KMS-11 (cell line): ENCODE measurements at regions not wholly inside any gene's neighbourhood (a gene's known extent, or its start where the extent isn't known, plus 50 kb on each side); places are given as distances from the start of the nearest gene placed in this dataset.

Experiments
- H2AFZ ChIP-seq: fragments of 200-600 bp; sonication (generic); 2 replicates; pipeline ENCODE4 v1.6.1; 2016; ENCODE audit warnings: antibody characterized with exemption, mixed run types, low read depth
- H3K27ac ChIP-seq: fragments of 200-600 bp; sonication (generic); 2 replicates; pipeline ENCODE4 v1.6.1; 2016; ENCODE audit warnings: mild to moderate bottlenecking, mixed run types
- H3K27me3 ChIP-seq: fragments of 200-600 bp; sonication (generic); 2 replicates; pipeline ENCODE4 v1.6.1; 2017; ENCODE audit warnings: mild to moderate bottlenecking, low read depth, mixed run types, moderate library complexity; ENCODE audit not compliant: insufficient read depth
- H3K36me3 ChIP-seq: fragments of 200-600 bp; sonication (generic); 2 replicates; pipeline ENCODE4 v1.6.1; 2017; ENCODE audit warnings: mild to moderate bottlenecking, mixed run types; ENCODE audit not compliant: insufficient read depth
- H3K4me1 ChIP-seq: fragments of 200-600 bp; sonication (generic); 2 replicates; pipeline ENCODE4 v1.6.1; 2016; ENCODE audit warnings: mild to moderate bottlenecking, low read depth, mixed run types; ENCODE audit not compliant: poor library complexity, severe bottlenecking
- H3K4me2 ChIP-seq: fragments of 200-600 bp; sonication (generic); 2 replicates; pipeline ENCODE4 v1.7.0; 2016; ENCODE audit warnings: mild to moderate bottlenecking, mixed run types
- H3K4me3 ChIP-seq: fragments of 200-600 bp; sonication (generic); IDR thresholded peaks from 2 replicates; pipeline ENCODE4 v1.6.1; 2017; ENCODE audit warnings: low read depth, low read length, mixed read lengths; ENCODE audit not compliant: insufficient read depth
- H3K79me2 ChIP-seq: fragments of 200-600 bp; sonication (generic); 2 replicates; pipeline ENCODE4 v1.6.1; 2016; ENCODE audit warnings: low read depth, mixed run types; ENCODE audit not compliant: insufficient read depth
- H3K9ac ChIP-seq: fragments of 200-600 bp; sonication (generic); 2 replicates; pipeline ENCODE4 v1.6.1; 2016; ENCODE audit warnings: mild to moderate bottlenecking, mixed run types
- H4K20me1 ChIP-seq: fragments of 200-600 bp; sonication (generic); 2 replicates; pipeline ENCODE4 v1.6.1; 2016; ENCODE audit warnings: mild to moderate bottlenecking, mixed run types; ENCODE audit not compliant: insufficient read depth
- TF ChIP-seq, protein P1 (sequence below): fragments of 200-600 bp; sonication (generic); conservative IDR thresholded peaks from 2 replicates; pipeline ENCODE4 v1.6.1; 2017; ENCODE audit warnings: low read depth, mild to moderate bottlenecking, antibody characterized with exemption, low read length, moderate library complexity, mixed read lengths

DNA sequence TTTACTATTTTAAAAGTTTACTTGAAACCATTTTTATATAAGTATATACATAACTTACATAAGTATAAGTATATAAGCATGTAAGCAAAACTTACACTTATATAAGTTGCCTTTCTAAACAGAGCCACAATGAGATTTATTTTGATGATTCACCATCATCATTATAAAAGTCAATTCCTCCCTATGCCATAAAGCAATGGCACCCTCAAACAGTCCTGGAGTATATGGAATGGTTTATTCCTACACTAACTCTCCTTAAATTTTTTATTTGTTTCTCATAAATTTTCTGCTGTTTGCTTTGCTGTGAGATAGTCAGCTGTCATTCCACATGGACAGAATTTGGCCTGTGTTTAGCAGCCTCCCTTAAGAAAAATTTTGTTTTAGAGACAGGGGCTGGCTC lies 114.2 kb downstream of the NAB1 start:
- Histone ChIP-seq H3K9ac (no peak overlapping the region), H3K4me2 (no peak overlapping the region), H3K27ac (no peak overlapping the region), H2AFZ (no peak overlapping the region), H3K36me3 (no peaks in the 10 kb centered on the region), H4K20me1 (no peaks in the 10 kb centered on the region), H3K79me2 (no peaks in the 10 kb centered on the region), H3K4me1 (no peaks in the 10 kb centered on the region), H3K4me3 (no peak overlapping the region), H3K27me3 (no peaks in the 10 kb centered on the region)
- TF ChIP-seq, protein P1, sequence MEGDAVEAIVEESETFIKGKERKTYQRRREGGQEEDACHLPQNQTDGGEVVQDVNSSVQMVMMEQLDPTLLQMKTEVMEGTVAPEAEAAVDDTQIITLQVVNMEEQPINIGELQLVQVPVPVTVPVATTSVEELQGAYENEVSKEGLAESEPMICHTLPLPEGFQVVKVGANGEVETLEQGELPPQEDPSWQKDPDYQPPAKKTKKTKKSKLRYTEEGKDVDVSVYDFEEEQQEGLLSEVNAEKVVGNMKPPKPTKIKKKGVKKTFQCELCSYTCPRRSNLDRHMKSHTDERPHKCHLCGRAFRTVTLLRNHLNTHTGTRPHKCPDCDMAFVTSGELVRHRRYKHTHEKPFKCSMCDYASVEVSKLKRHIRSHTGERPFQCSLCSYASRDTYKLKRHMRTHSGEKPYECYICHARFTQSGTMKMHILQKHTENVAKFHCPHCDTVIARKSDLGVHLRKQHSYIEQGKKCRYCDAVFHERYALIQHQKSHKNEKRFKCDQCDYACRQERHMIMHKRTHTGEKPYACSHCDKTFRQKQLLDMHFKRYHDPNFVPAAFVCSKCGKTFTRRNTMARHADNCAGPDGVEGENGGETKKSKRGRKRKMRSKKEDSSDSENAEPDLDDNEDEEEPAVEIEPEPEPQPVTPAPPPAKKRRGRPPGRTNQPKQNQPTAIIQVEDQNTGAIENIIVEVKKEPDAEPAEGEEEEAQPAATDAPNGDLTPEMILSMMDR = no peak

DNA sequence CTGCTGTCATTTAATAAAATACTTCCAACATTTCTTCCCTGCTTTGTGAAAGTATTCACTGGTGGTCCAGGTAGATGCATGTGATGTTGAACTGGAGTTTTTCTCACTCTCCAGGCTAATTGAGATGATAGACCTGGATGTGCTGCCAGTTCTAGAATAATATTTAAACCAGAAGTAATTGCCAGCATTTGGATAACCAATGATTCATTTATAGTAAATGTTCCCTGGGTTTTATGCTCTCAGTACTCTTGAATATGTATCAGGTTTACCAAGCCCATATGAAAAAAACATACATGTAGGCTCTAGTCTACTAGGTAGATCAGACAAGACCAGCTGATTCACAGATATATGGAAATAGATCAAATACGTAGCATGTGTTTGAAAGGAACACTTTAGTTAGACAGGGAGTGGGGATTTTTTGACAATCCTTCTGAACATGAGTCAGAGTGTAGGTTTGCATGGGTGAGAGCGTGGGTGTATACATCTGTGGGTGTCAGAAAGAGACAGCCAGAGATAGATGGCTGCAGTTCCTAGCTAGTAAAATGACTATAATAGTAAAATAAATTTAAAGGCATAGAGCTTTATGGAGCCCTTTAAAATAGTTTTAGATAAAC lies 115.1 kb downstream of the NAB1 start:
- Histone ChIP-seq H3K27ac (no peak overlapping the region), H3K9ac (no peak overlapping the region), H2AFZ (no peak overlapping the region), H3K4me1 (no peaks in the 10 kb centered on the region), H3K4me3 (no peak overlapping the region), H3K79me2 (no peaks in the 10 kb centered on the region), H4K20me1 (no peaks in the 10 kb centered on the region), H3K4me2 (no peak overlapping the region), H3K27me3 (no peaks in the 10 kb centered on the region), H3K36me3 (no peaks in the 10 kb centered on the region)
- TF ChIP-seq, protein P1 = no peak

DNA sequence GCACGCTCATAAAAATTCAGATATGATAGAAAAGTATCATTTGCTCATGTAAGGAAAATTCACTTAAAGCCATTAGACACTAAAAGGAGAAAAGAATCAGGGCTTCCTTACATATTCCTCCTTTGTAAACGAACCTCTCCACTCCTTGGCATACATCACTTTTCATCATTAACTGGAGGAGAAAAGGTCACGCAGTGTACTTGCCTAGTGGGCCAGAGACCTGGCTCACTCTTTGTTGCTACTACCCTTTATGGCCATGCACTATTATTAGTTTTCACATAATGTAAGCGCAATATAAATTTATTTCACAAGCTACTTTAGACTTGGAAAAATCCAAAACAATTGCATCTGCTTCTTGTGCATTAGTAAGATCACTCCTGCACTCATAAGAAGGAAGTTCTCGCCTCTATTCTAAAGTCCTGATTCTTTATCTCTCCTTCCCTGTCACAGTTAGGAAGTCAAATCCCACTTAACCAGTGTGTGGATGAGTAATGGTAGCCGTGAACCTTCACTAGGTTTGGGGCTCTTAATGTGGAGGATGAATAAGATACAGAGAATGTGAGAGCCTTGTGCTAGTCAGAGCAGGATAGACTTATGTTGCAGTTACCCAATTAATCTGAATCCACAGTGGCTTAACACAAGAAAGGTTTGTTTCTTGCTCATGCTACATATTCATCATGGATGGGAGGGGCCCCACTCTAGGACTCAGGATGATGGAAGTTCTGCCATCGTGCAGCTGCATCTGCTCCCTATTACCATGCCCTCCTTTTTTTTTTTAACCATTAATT lies 115.0 kb upstream of the GLS start:
- H3K4me2 ChIP-seq = no peak overlapping the region
- no peaks in the 10 kb centered on the region for H3K79me2 ChIP-seq
- no peaks in the 10 kb centered on the region for H3K4me1 ChIP-seq
- no peaks in the 10 kb centered on the region for H4K20me1 ChIP-seq
- H3K27me3 ChIP-seq = no peaks in the 10 kb centered on the region
- H2AFZ ChIP-seq = no peak overlapping the region
- H3K36me3 ChIP-seq = no peaks in the 10 kb centered on the region
- no peak overlapping the region for H3K4me3 ChIP-seq
- H3K27ac ChIP-seq = no peak overlapping the region
- no peak overlapping the region for H3K9ac ChIP-seq
- TF ChIP-seq, protein P1 = no peak

DNA sequence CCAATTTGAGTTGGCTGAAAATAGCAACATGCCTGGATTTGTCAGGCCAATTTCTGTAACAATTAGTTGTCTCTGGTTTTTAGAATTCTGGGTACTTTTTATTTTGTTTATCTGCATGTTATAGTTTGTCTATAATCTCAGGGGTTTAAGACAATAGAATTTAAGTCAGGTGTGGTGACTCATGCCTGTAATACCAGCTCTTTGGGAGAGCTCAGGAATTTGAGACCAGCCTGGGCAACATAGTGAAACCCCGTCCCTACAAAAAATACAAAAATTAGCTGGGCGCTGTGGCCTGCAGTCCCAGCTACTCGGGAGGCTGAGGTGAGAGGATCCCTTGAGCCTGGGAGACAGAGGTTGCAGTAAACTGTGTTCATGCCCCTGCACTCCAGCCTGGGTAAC lies 114.4 kb upstream of the GLS start:
- Histone ChIP-seq H3K4me2 (no peak overlapping the region), H3K79me2 (no peaks in the 10 kb centered on the region), H3K4me1 (no peaks in the 10 kb centered on the region), H3K4me3 (no peak overlapping the region), H3K27ac (no peak overlapping the region), H2AFZ (no peak overlapping the region), H3K9ac (no peak overlapping the region), H3K36me3 (no peaks in the 10 kb centered on the region), H4K20me1 (no peaks in the 10 kb centered on the region), H3K27me3 (no peaks in the 10 kb centered on the region)
- TF ChIP-seq, protein P1 = no peak
